ENCODE measurements at regions not wholly inside any gene's neighbourhood (a gene's known extent, or its start where the extent isn't known, plus 50 kb on each side); places are given as distances from the start of the nearest gene placed in this dataset.
"Not testable (repeated sequence)": the region's sequence is repeated elsewhere in the genome, so short reads cannot be mapped to it uniquely, and the experiment has no call there.

DNA sequence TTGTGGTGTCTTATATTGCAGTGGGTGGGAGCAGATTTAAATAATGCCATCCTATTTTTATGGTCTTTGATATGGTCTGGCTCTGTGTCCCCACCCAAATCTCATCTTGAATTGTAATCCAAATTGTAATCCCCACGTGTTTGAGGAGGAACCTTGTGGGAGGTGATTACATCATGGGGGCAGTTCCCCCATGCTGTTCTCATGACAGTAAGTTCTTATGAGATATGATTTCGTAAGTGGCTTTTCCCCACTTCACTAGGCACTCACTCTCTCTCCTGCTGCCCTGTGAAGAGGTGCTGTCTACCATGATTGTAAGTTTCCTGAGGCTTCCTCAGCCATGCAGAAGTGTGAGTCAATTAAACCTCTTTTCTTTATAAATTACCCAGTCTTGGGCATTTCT lies 107.6 kb downstream of the TNFSF18 start:
- in situ Hi-C loops (cut with HindIII; ENCODE audit: low pct_unique_long_range_greater_than_20kb, low sequenced_read_pairs): not testable (repeated sequence)

DNA sequence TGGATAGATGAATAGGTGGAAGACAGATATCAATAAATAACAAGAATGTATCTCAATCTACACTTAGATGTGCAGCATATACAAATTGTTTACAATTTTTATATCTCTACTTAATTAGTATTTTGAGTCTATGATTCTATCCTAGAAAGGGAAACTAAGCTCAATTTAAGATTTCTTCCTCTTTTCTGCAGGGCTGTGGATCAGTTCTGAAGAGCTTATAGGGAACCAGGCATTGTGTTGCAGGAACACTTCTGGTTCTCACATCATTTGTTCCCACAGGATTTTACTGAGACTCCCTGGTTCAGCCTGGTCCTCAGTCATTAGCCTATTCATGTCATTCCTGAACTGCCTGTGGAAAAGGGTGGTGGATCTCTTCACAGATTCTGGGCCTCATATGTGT lies 105.8 kb downstream of the TNFSF18 start:
- in situ Hi-C loops (cut with HindIII; ENCODE audit: low pct_unique_long_range_greater_than_20kb, low sequenced_read_pairs): no loop called here
- no peak for DNase-seq (ENCODE audit: low read depth, low spot score)

More for the DNA sequence above, 107.6 kb downstream of the TNFSF18 start:
- not testable (repeated sequence) for DNase-seq (ENCODE audit: low read depth, low spot score)

DNA sequence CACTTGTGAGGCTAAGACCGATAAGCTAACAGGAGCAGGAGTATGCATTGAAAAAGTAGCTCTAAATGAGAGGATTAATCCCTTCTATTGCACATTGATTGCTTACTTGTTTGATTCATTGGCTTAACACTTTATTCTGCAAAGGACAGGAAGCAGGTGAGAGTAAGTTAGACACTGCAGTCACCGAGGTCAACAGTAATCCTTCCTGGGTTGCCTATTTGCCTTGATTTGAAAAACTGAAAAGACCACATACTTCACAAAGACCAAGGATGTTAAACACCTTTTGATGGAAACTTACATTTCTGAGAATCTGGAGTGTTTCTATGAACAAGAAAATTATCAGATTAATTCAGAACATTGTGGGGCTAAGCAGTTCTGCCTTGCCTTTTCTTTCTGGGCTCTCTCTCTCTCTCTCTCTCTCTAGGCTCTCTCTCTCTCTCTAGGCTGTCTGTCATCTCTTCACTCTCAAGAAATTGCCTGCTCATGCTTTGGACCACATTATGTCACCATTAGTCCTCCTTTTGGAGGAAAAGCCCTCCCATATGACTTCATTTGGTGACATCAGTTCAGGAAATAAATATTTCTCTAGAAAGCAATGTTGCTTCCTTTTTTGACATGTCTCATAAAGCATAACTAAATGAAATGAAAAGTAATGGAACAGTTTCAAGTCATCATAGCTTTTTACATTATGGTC lies 103.8 kb downstream of the TNFSF18 start:
- in situ Hi-C loops (cut with HindIII; ENCODE audit: low pct_unique_long_range_greater_than_20kb, low sequenced_read_pairs): no loop called here
- no peak for DNase-seq (ENCODE audit: low read depth, low spot score)

DNA sequence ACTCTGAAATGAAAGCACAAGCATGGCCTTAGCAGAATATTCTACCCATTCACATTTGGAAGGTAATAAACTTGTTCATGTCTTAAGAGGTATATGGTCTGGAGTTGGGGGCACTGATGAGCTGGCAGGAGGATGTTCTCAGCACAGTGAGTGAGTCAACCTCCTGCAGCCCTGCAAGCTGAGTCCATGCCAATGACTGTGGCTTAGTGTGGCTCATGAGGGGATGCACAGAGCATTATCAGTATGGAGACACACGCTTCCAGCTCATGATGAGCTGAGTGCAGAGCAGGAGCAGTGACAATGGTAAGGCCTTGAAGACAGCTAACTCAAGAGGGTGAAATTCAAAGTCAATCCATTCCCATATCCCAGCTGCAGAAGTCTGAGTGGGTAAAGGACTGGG lies 102.3 kb downstream of the TNFSF18 start:
- in situ Hi-C loops (cut with HindIII; ENCODE audit: low pct_unique_long_range_greater_than_20kb, low sequenced_read_pairs): no loop called here
- no peak for DNase-seq (ENCODE audit: low read depth, low spot score)

- in situ Hi-C loops (cut with HindIII; ENCODE audit: low pct_unique_long_range_greater_than_20kb, low sequenced_read_pairs): no loop called here
Observed at GRCh38 chr1:172949096-172949495, 101.6 kb downstream of the TNFSF18 start.

DNA sequence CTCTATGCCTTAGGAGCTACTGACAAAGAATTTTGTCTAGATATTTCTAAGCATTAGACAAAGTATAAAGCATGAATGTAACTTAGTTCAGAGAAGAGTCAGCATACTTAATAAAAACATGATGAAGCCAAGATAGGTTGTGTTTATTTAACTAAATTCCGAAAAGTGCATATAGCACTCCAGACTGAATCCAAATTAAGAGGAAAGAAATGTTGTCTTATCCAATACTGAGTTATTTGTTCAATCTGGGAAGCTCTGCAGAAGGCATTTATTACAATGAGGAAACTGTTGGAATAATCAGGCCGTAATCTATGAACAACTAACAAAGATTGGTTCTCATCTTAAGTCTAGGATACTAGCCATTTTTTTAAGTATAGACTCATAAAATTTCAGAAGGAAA lies 100.2 kb downstream of the TNFSF18 start:
- in situ Hi-C loops (cut with HindIII; ENCODE audit: low pct_unique_long_range_greater_than_20kb, low sequenced_read_pairs): no loop called here
- DNase-seq (ENCODE audit: low read depth, low spot score): no peak

More at GRCh38 chr1:172949096-172949495, 101.6 kb downstream of the TNFSF18 start:
- DNase-seq (ENCODE audit: low read depth, low spot score): no peak

- DNase-seq (ENCODE audit: low read depth, low spot score): no peak
- in situ Hi-C loops (cut with HindIII; ENCODE audit: low pct_unique_long_range_greater_than_20kb, low sequenced_read_pairs): no loop called here
Observed at GRCh38 chr1:172951730-172952365, 98.9 kb downstream of the TNFSF18 start.

DNA sequence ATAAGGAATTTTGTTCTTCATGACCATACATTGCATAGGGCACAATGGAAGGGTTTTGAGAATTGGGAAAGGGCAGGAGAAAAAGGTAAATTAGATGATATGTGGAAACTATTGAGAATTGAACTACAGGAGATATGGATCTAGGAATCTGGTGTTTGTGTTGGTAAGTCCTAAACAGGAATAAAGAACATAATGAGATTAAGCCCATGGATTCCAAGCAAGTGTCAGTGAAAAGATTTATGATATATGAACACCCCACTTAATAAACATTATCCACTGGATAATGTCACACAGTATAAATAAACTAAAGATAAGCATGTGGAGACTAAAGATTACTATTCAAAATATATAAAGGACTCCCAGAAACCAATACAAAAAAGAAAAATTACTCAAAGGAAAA lies 98.2 kb downstream of the TNFSF18 start:
- DNase-seq (ENCODE audit: low read depth, low spot score): no peak
- in situ Hi-C loops (cut with HindIII; ENCODE audit: low pct_unique_long_range_greater_than_20kb, low sequenced_read_pairs): no loop called here

GRCh38 chr1:172954476-172955150 lies 96.1 kb downstream of the TNFSF18 start:
- in situ Hi-C loops (cut with HindIII; ENCODE audit: low pct_unique_long_range_greater_than_20kb, low sequenced_read_pairs): no loop called here
- DNase-seq (ENCODE audit: low read depth, low spot score): no peak

DNA sequence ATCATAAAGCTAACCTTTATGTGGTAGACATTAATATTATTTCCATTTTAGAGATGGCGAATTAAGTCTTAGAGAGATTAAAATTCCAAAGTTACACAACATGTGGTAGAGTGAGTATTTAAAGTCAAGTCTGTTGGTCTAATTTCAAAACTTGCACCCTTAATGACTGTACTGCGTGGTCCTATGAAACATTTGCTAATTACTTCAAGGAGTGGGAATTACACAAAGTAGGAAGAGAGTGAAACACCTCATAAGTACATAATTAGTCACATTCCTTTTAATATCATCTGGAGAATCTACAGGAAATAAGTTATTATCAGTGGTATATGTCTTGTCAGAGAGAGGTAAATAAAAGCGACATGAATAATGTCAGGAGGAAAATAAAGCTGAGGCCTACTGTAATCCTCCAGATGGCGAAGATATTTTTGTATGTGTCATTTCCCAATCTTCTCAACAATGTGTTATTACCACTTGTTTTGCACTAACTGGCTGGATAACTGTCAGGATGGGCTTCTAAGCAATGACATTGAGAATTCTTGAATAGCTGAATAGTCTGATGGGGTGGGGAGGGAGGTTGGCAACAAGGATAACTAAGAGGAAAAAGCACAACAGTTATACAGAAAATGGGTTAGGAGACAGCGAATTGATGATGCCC lies 95.5 kb downstream of the TNFSF18 start:
- no peak for DNase-seq (ENCODE audit: low read depth, low spot score)
- in situ Hi-C loops (cut with HindIII; ENCODE audit: low pct_unique_long_range_greater_than_20kb, low sequenced_read_pairs): no loop called here

GRCh38 chr1:172956871-172957270 lies 93.9 kb downstream of the TNFSF18 start:
- in situ Hi-C loops (cut with HindIII; ENCODE audit: low pct_unique_long_range_greater_than_20kb, low sequenced_read_pairs): no loop called here
- no peak for DNase-seq (ENCODE audit: low read depth, low spot score)

DNA sequence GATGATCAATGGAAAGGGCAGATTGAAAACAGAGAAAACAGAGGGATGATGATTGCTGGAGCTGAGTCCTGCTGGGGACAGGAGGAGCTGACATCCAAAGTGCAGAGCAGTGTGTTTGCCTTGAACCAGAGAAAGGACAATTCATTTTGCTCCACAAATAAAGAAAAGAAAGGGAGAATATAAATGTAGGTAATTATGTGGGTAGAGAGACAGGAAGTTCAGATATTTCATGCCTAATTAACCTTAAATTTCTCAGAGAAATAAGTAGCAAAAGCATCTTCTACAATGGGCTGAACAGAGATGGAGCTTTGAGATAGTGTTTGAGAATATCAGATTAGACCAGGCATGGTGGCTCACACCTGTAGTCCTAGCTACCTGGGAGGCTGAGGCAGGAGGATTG lies 93.2 kb downstream of the TNFSF18 start:
- DNase-seq (ENCODE audit: low read depth, low spot score): no peak
- in situ Hi-C loops (cut with HindIII; ENCODE audit: low pct_unique_long_range_greater_than_20kb, low sequenced_read_pairs): no loop called here

GRCh38 chr1:172959571-172959970 lies 91.2 kb downstream of the TNFSF18 start:
- no peak for DNase-seq (ENCODE audit: low read depth, low spot score)
- in situ Hi-C loops (cut with HindIII; ENCODE audit: low pct_unique_long_range_greater_than_20kb, low sequenced_read_pairs): no loop called here

DNA sequence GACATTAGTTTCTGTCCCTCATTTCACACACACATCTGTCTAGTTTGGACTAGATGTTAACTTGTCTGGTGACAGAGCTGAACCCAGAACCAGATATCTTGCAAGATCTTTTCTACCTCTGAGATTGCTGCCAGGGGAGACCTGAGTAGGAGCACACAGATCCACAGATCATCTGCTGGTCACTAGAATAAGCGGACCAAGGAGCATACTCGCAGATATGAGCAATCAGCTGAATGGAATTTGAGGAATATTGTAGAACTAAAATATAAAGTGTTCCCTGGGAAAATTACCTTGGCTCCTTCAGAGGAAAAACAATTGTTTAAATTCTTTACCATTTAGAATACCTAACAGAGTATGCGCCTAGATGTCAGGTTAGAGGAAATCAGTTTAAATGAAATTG lies 90.7 kb downstream of the TNFSF18 start:
- no peak for DNase-seq (ENCODE audit: low read depth, low spot score)
- in situ Hi-C loops (cut with HindIII; ENCODE audit: low pct_unique_long_range_greater_than_20kb, low sequenced_read_pairs): no loop called here

- in situ Hi-C loops (cut with HindIII; ENCODE audit: low pct_unique_long_range_greater_than_20kb, low sequenced_read_pairs): no loop called here
- no peak for DNase-seq (ENCODE audit: low read depth, low spot score)
Observed at GRCh38 chr1:172960454-172961208, 90.1 kb downstream of the TNFSF18 start.

- in situ Hi-C loops (cut with HindIII; ENCODE audit: low pct_unique_long_range_greater_than_20kb, low sequenced_read_pairs): no loop called here
- DNase-seq (ENCODE audit: low read depth, low spot score): no peak
Observed at GRCh38 chr1:172964864-172965263, 85.9 kb downstream of the TNFSF18 start.

- no peak for DNase-seq (ENCODE audit: low read depth, low spot score)
- in situ Hi-C loops (cut with HindIII; ENCODE audit: low pct_unique_long_range_greater_than_20kb, low sequenced_read_pairs): no loop called here
Observed at GRCh38 chr1:172966844-172967540, 83.7 kb downstream of the TNFSF18 start.
